A673 (cell line): ENCODE measurements at regions not wholly inside any gene's neighbourhood (a gene's known extent, or its start where the extent isn't known, plus 50 kb on each side); places are given as distances from the start of the nearest gene placed in this dataset.

Source experiments
- CTCF ChIP-seq: fragments of 300-800, 200-600 bp; sonication (generic); conservative IDR thresholded peaks from 2 replicates; pipeline ENCODE4 v1.5.1; 2017; ENCODE audit warnings: low read depth, mild to moderate bottlenecking, antibody characterized with exemption, low read length, moderate library complexity, mixed read lengths
- EZH2 ChIP-seq: fragments of 200-600 bp; sonication (generic); IDR thresholded peaks from 2 replicates; pipeline ENCODE4 v1.6.1; 2017; ENCODE audit warnings: borderline replicate concordance, low read depth, mild to moderate bottlenecking, mixed read lengths, antibody characterized with exemption, low read length; ENCODE audit not compliant: poor library complexity, severe bottlenecking

- TF ChIP-seq CTCF (no peak), EZH2 (no peak)
Observed at GRCh38 chr10:1807924-1808323, 70.6 kb upstream of the ADARB2 start.
